ENCODE measurements at regions not wholly inside any gene's neighbourhood (a gene's known extent, or its start where the extent isn't known, plus 50 kb on each side); places are given as distances from the start of the nearest gene placed in this dataset.
A peak's percentile ranks its signal among the peaks of the same experiment; 100 is the strongest.

GRCh38 chr10:4352414-4352961 is 473.5 kb upstream of the AKR1E2 start:
- no peak overlapping the region for H3K4me3 ChIP-seq (ENCODE audit: low read depth, low read length)
- DNase-seq (ENCODE audit: low read depth) = no peak
- TF ChIP-seq MYC (IDR thresholded peaks at IDR 0.05; ENCODE audit: low read depth, low read length) (no peak), POLR2A (IDR thresholded peaks at IDR 0.05; ENCODE audit: extremely low read depth, insufficient read length) (no peak), MAX (IDR thresholded peaks at IDR 0.05; ENCODE audit: low read depth, low read length) (no peak), CTCF (IDR thresholded peaks at IDR 0.05; ENCODE audit: low read depth, low read length) (no peak)

- no peak for DNase-seq (ENCODE audit: low read depth)
- TF ChIP-seq MYC (IDR thresholded peaks at IDR 0.05; ENCODE audit: low read depth, low read length) = no peak
- no peak overlapping the region for H3K4me3 ChIP-seq (ENCODE audit: low read depth, low read length)
Observed at GRCh38 chr10:4351723-4352413, 474.1 kb upstream of the AKR1E2 start.

- H3K4me3 ChIP-seq (ENCODE audit: low read depth, low read length) = no peak overlapping the region
- no peak for DNase-seq (ENCODE audit: low read depth)
- no peak for TF ChIP-seq CTCF (IDR thresholded peaks at IDR 0.05; ENCODE audit: low read depth, low read length)
- no peak for TF ChIP-seq MAX (IDR thresholded peaks at IDR 0.05; ENCODE audit: low read depth, low read length)
- TF ChIP-seq POLR2A (IDR thresholded peaks at IDR 0.05; ENCODE audit: extremely low read depth, insufficient read length) = no peak
- no peak for TF ChIP-seq MYC (IDR thresholded peaks at IDR 0.05; ENCODE audit: low read depth, low read length)
Observed at GRCh38 chr10:4347397-4347796, 478.6 kb upstream of the AKR1E2 start.

- TF ChIP-seq CTCF (IDR thresholded peaks at IDR 0.05; ENCODE audit: low read depth, low read length) (no peak), MYC (IDR thresholded peaks at IDR 0.05; ENCODE audit: low read depth, low read length) (no peak), POLR2A (IDR thresholded peaks at IDR 0.05; ENCODE audit: extremely low read depth, insufficient read length) (no peak), MAX (IDR thresholded peaks at IDR 0.05; ENCODE audit: low read depth, low read length) (no peak)
- no peak overlapping the region for H3K4me3 ChIP-seq (ENCODE audit: low read depth, low read length)
- no peak for DNase-seq (ENCODE audit: low read depth)
Observed at GRCh38 chr10:4345877-4346646, 479.9 kb upstream of the AKR1E2 start.

GRCh38 chr10:4344492-4344994 is 481.5 kb upstream of the AKR1E2 start:
- peak; percentile 2 for DNase-seq (ENCODE audit: low read depth)
- TF ChIP-seq MYC (IDR thresholded peaks at IDR 0.05; ENCODE audit: low read depth, low read length) (no peak), MAX (IDR thresholded peaks at IDR 0.05; ENCODE audit: low read depth, low read length) (no peak)

GRCh38 chr10:4343873-4344272 is 482.1 kb upstream of the AKR1E2 start:
- DNase-seq (ENCODE audit: low read depth) = no peak
- H3K4me3 ChIP-seq (ENCODE audit: low read depth, low read length) = no peak overlapping the region
- TF ChIP-seq CTCF (IDR thresholded peaks at IDR 0.05; ENCODE audit: low read depth, low read length) (no peak), MYC (IDR thresholded peaks at IDR 0.05; ENCODE audit: low read depth, low read length) (no peak), POLR2A (IDR thresholded peaks at IDR 0.05; ENCODE audit: extremely low read depth, insufficient read length) (no peak), MAX (IDR thresholded peaks at IDR 0.05; ENCODE audit: low read depth, low read length) (no peak)

More at GRCh38 chr10:4344492-4344994, 481.5 kb upstream of the AKR1E2 start:
- no peak overlapping the region for H3K4me3 ChIP-seq (ENCODE audit: low read depth, low read length)

All from NB4 (cell line).